HG03066 (cell line): ENCODE measurements at regions not wholly inside any gene's neighbourhood (a gene's known extent, or its start where the extent isn't known, plus 50 kb on each side); places are given as distances from the start of the nearest gene placed in this dataset.

ENCODE experiments used
- ATAC-seq: cut with Tn5 transposase; IDR thresholded peaks from one replicate; pipeline ENCODE4 v1.9.1; 2021; ENCODE audit warnings: low read depth; ENCODE audit not compliant: unreplicated experiment

- ATAC-seq, result no peak
Measured at GRCh38 chr10:58885146-58885545, 291.3 kb upstream of the PHYHIPL start.

GRCh38 chr10:58885686-58886345, 290.6 kb upstream of the PHYHIPL start:
- ATAC-seq, result no peak

- ATAC-seq, result no peak
Measured at GRCh38 chr10:58886406-58886805, 290.0 kb upstream of the PHYHIPL start.

- ATAC-seq, result no peak
Measured at GRCh38 chr10:58887474-58887873, 289.0 kb upstream of the PHYHIPL start.

- ATAC-seq, result no peak
Measured at GRCh38 chr10:58888957-58889356, 287.5 kb upstream of the PHYHIPL start.

GRCh38 chr10:58892031-58892531, 284.4 kb upstream of the PHYHIPL start:
- no peak for ATAC-seq

- no peak for ATAC-seq
Measured at GRCh38 chr10:58894929-58895328, 281.5 kb upstream of the PHYHIPL start.

GRCh38 chr10:58896229-58896628, 280.2 kb upstream of the PHYHIPL start:
- ATAC-seq, result no peak

- no peak for ATAC-seq
Measured at GRCh38 chr10:58897236-58897635, 279.2 kb upstream of the PHYHIPL start.

GRCh38 chr10:58897708-58898107, 278.7 kb upstream of the PHYHIPL start:
- no peak for ATAC-seq

- ATAC-seq, result no peak
Measured at GRCh38 chr10:58898854-58899573, 277.4 kb upstream of the PHYHIPL start.

GRCh38 chr10:58901092-58901646, 275.3 kb upstream of the PHYHIPL start:
- no peak for ATAC-seq

- ATAC-seq, result no peak
Measured at GRCh38 chr10:58903071-58903470, 273.4 kb upstream of the PHYHIPL start.

- no peak for ATAC-seq
Measured at GRCh38 chr10:58909881-58910280, 266.6 kb upstream of the PHYHIPL start.

- ATAC-seq, result no peak
Measured at GRCh38 chr10:58913717-58914116, 262.7 kb upstream of the PHYHIPL start.

GRCh38 chr10:58918887-58919286, 257.6 kb upstream of the PHYHIPL start:
- no peak for ATAC-seq

- ATAC-seq, result no peak
Measured at GRCh38 chr10:58919927-58920654, 256.4 kb upstream of the PHYHIPL start.

GRCh38 chr10:58920655-58921003, 255.8 kb upstream of the PHYHIPL start:
- ATAC-seq, result no peak

GRCh38 chr10:58921421-58921855, 255.0 kb upstream of the PHYHIPL start:
- ATAC-seq, result no peak

- ATAC-seq, result no peak
Measured at GRCh38 chr10:58925381-58925780, 251.1 kb upstream of the PHYHIPL start.

GRCh38 chr10:58930500-58930899, 245.9 kb upstream of the PHYHIPL start:
- ATAC-seq, result no peak
